ENCODE measurements at regions not wholly inside any gene's neighbourhood (a gene's known extent, or its start where the extent isn't known, plus 50 kb on each side); places are given as distances from the start of the nearest gene placed in this dataset.

- no peak for TF ChIP-seq MAX (IDR thresholded peaks at IDR 0.05)
- no peak for TF ChIP-seq RFX5 (IDR thresholded peaks at IDR 0.05; ENCODE audit: borderline replicate concordance, low read depth, low read length)
- TF ChIP-seq EZH2 (IDR thresholded peaks at IDR 0.05; ENCODE audit: low read depth, low read length, severe bottlenecking): no peak
- TF ChIP-seq SP2 (IDR thresholded peaks at IDR 0.05; ENCODE audit: low read length): no peak
- no peak for TF ChIP-seq CEBPB (IDR thresholded peaks at IDR 0.05; ENCODE audit: low read depth, low read length)
- no peak for TF ChIP-seq ASH2L (IDR thresholded peaks at IDR 0.05; ENCODE audit: low read length)
- no peak for TF ChIP-seq KDM1A (IDR thresholded peaks at IDR 0.05; ENCODE audit: borderline replicate concordance, low read length)
- TF ChIP-seq TCF12 (IDR thresholded peaks at IDR 0.05; ENCODE audit: low read depth, low read length): no peak
- no peak for TF ChIP-seq TAF7 (optimal IDR thresholded peaks at IDR 0.05; ENCODE audit: borderline replicate concordance, low read depth, low read length)
- no peak for TF ChIP-seq ATF2 (IDR thresholded peaks at IDR 0.05; ENCODE audit: low read length)
- Histone ChIP-seq H2BK5ac (ENCODE audit: low read depth, low read length) (no peak overlapping the region), H3K79me2 (ENCODE audit: control insufficient read depth in 1 of 2, insufficient read depth in 2 of 2, low read length in 2 of 2) (no peaks in the 10 kb centered on the region), H2AK5ac (ENCODE audit: low read depth, low read length) (no peak overlapping the region), H2BK20ac (ENCODE audit: low read length) (no peak overlapping the region), H3K56ac (replicated peaks; ENCODE audit: insufficient read length, low read depth, low read length) (no peak overlapping the region), H3K4me2 (ENCODE audit: insufficient read depth in 1 of 2, low read depth in 2 of 2, low read length in 2 of 2) (no peak overlapping the region), H4K5ac (ENCODE audit: insufficient read length, low read depth, low read length) (no peak overlapping the region), H3K79me1 (ENCODE audit: low read depth, low read length) (no peaks in the 10 kb centered on the region), H3K4me1 (replicated peaks in 1 of 4; ENCODE audit: control insufficient read depth in 3 of 4, insufficient read depth in 4 of 4, low read length in 3 of 4) (peaks cover 5 to 16% (median 10%) of the 10 kb centered on the region in 4 experiments; a peak in 6 of 7 replicates), H3K9me3 (ENCODE audit: insufficient read depth in 2 of 2, low read depth in 1 of 2, low read length in 1 of 2) (no peaks in the 10 kb centered on the region), H4K20me1 (replicated peaks in 1 of 2; ENCODE audit: control insufficient read depth in 1 of 2, insufficient read depth in 2 of 2, low read length in 2 of 2) (no peaks in the 10 kb centered on the region), H3K14ac (ENCODE audit: insufficient read length) (no peak overlapping the region), H4K91ac (replicated peaks; ENCODE audit: insufficient read length, low read length) (no peak overlapping the region), H3K23me2 (ENCODE audit: low read depth, low read length) (no peaks in the 10 kb centered on the region; the same call in 1 of the 2 replicates), H3K36me3 (ENCODE audit: control insufficient read depth in 2 of 4, insufficient read depth in 4 of 4, low read length in 3 of 4) (no peaks in the 10 kb centered on the region), H3K4ac (replicated peaks; ENCODE audit: insufficient read length, low read depth, low read length) (no peak overlapping the region), H3K27ac (ENCODE audit: low read depth, low read length) (no peak overlapping the region), H3K4me3 (ENCODE audit: extremely low read depth in 1 of 4, insufficient read depth in 2 of 4, low read depth in 3 of 4, low read length in 4 of 4) (no peak overlapping the region), H3K23ac (ENCODE audit: insufficient read length) (no peak overlapping the region), H3K27me3 (replicated peaks in 1 of 4; ENCODE audit: control insufficient read depth in 3 of 4, extremely low read depth in 1 of 4, insufficient read depth in 3 of 4, low read length in 3 of 4) (no peaks in the 10 kb centered on the region), H2BK120ac (replicated peaks; ENCODE audit: low read depth, low read length) (no peak overlapping the region), H2BK12ac (ENCODE audit: low read depth, low read length) (peak overlapping the region; percentile 85; the same call in 1 of the 2 replicates), H2AFZ (ENCODE audit: low read length) (no peak overlapping the region), H3K18ac (ENCODE audit: extremely low read depth, low read length) (no peak overlapping the region), H2BK15ac (ENCODE audit: low read length) (no peak overlapping the region), H3K9ac (replicated peaks in 1 of 4; ENCODE audit: extremely low read depth in 1 of 4, low read depth in 3 of 4, low read length in 3 of 4) (no peak overlapping the region), H4K8ac (ENCODE audit: extremely low read depth, insufficient read depth, low read length) (no peak overlapping the region)
- ChIA-PET CTCF (ENCODE audit: partially characterized antibody) (interaction anchor here (1.8 kb wide), 1 partner anchor 13 kb away, joined by 8 read pairs; no protein-coding TSS in a partner anchor), POLR2A (ENCODE audit: partially characterized antibody) (no interaction called here)
- FAIRE-seq (no peak), DNase-seq (ENCODE audit: low read depth in 1 of 2, low spot score in 2 of 2) (no peak)
- 95% methylated on average over 6 of the region's 6 CpGs; no CpG with 5 or more reads in 1 of the 2 experiments for WGBS, 2 experiments (ENCODE audit: extremely low coverage in 1 of 2, insufficient coverage in 1 of 2, insufficient read length in 1 of 2, insufficient replicate concordance in 2 of 2, low coverage in 1 of 2, low lambda C conversion rate in 2 of 2, missing lambda C conversion rate in 1 of 2)
These were observed 279.6 kb downstream of the MAF start for GRCh38 chr16:79320956-79321355.

Measured in H1 (cell line).